ENCODE measurements at regions not wholly inside any gene's neighbourhood (a gene's known extent, or its start where the extent isn't known, plus 50 kb on each side); places are given as distances from the start of the nearest gene placed in this dataset.

DNA sequence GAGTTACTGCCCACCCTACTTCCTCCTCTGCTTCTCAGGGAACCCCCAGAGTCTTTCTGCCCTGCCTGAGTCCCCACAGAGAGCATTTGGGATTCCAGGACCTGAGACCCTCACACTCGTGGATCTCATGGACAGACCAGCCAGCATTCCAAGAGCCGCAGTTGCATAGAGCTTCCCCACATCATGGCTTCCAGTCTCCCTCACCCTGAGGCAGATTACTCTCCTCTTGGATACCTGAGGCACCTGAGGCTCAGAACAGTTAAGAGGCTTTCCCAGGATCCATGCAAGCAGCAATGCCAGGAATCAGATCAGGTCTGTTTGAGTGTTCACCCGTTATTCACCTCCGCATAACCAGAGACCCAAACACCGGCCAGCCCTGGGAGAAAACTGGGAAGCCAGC lies 102.2 kb downstream of the TRIM29 start:
- no peak for TF ChIP-seq CTCF (IDR thresholded peaks at IDR 0.05; ENCODE audit: extremely low read depth in 1 of 2, insufficient read depth in 1 of 2, low read depth in 1 of 2, low read length in 2 of 2)
- no peak for TF ChIP-seq POLR2A (IDR thresholded peaks at IDR 0.05; ENCODE audit: low read depth, low read length)
- TF ChIP-seq EZH2 (IDR thresholded peaks at IDR 0.05; ENCODE audit: borderline replicate concordance, low read depth, low read length, severe bottlenecking): no peak

Data from endothelial cell of umbilical vein (primary cell).